ENCODE measurements at regions not wholly inside any gene's neighbourhood (a gene's known extent, or its start where the extent isn't known, plus 50 kb on each side); places are given as distances from the start of the nearest gene placed in this dataset.

DNA sequence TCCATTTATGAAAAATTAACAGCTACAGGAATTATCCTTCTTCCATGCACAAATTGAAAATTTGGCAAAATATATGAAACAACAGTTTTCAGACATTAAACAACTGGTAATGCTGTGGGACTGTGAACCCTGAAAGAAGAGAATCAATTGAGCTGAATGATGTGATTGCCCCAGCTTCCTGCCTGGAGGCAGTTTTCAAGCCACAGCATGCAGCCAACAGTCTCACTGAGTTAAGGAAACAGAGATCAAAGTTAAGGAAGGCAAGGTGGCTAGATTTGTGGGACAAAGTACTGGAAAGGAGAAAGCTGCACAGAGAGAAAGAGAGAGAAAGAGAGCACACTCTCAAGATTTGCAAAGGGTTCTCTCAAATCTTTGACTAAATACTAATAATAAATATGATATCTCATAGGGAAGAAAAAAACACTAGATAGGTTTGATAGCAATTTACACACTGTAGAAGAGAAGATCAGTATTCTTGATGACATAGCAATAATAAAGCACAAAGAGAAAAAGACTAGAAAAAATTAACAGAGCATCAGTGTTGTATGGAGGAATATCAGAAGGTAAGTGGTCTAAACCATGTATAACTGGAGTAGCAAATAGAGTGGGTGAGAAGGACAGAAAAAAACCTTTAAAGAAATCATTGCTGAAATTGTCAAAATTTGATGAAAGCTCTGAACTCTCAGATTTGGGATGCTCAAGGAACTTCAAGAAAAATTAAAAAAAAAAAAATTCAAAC is 70.1 kb upstream of the CNKSR3 start:
- TF ChIP-seq CTCF (IDR thresholded peaks at IDR 0.05) (no peak), POLR2A (IDR thresholded peaks at IDR 0.05) (no peak), POLR2AphosphoS5 (IDR thresholded peaks at IDR 0.05) (no peak)

Data from breast epithelium (tissue), 3 donors.